K562 (cell line): ENCODE measurements at regions not wholly inside any gene's neighbourhood (a gene's known extent, or its start where the extent isn't known, plus 50 kb on each side); places are given as distances from the start of the nearest gene placed in this dataset.
"Not testable (repeated sequence)": the region's sequence is repeated elsewhere in the genome, so short reads cannot be mapped to it uniquely, and the experiment has no call there.

Source experiments
- ATAC-seq: fragments of 200-7000 bp; cut with Tn5 transposase; 3 replicates; pipeline ENCODE4 v1.9.1; 2020; ENCODE audit warnings: moderate library complexity
- BruUV-seq: library from RNA; stranded (reverse); fragments of 400-500 nt; replicated peaks from 2 replicates; lab custom pipeline; 2021; lab: Mats Ljungman, UMichigan
- CTCF ChIA-PET: fragments of 300-600 bp; formaldehyde crosslinking; extraction: SDS; loops from one replicate; lab custom pipeline; 2021; ENCODE audit warnings: low intra/inter-chr PET ratio; lab: Yijun Ruan, JAX
- POLR2A ChIA-PET: fragments of 300-600, 350-650 bp; sonication (Branson Sonifier 250); formaldehyde crosslinking; extraction: SDS; loops from one replicate; lab custom pipeline; 2021; ENCODE audit warnings: antibody characterized with exemption, inconsistent platforms; lab: Yijun Ruan, JAX
- DNase-seq, 4 experiments: peaks; one replicate each; pipeline versions ENCODE4 v3.0.0 to v3.0.0-alpha.2; 2011 to 2018; ENCODE audit warnings: low spot score in 3 of 4, mixed read lengths in 3 of 4; ENCODE audit errors: extremely low read depth in 1 of 4
- FAIRE-seq: peaks from 2 replicates; lab custom pipeline; 2011; peaks lifted over from hg19 to GRCh38; lab: Jason Lieb, UNC
- H2AFZ ChIP-seq: 2 replicates; pipeline ENCODE4 v1.6.0; 2011; ENCODE audit warnings: low read depth, low read length, control low read depth, inconsistent platforms
- H3K27ac ChIP-seq: fragments of 200-600 bp; 3 replicates; pipeline ENCODE4 v1.8.0; 2011; ENCODE audit warnings: low read depth, mild to moderate bottlenecking, control low read depth, inconsistent platforms, low read length, moderate library complexity, mixed read lengths; ENCODE audit errors: extremely low read depth
- H3K27me3 ChIP-seq, 2 experiments: fragments of 300-600 bp in 1 of 2; 2 replicates in 1 of 2; 3 replicates in 1 of 2; pipeline versions ENCODE4 v1.6.0 to v1.8.0; 2011; ENCODE audit warnings: inconsistent platforms in 2 of 2, low read length in 2 of 2, mild to moderate bottlenecking in 1 of 2, mixed read lengths in 1 of 2, moderate library complexity in 1 of 2; ENCODE audit not compliant: control insufficient read depth in 2 of 2, insufficient read depth in 2 of 2
- H3K36me3 ChIP-seq: fragments of 300-600 bp; 3 replicates; pipeline ENCODE4 v1.8.0; 2011; ENCODE audit warnings: mild to moderate bottlenecking, low read length, inconsistent platforms; ENCODE audit not compliant: control insufficient read depth, insufficient read depth
- H3K4me1 ChIP-seq, 2 experiments: fragments of 200-600 bp in 1 of 2; replicated peaks in 1 of 2; 2 replicates in 1 of 2; 3 replicates in 1 of 2; pipeline versions ENCODE4 v1.5.1 to v1.8.0; 2011; ENCODE audit warnings: inconsistent platforms in 2 of 2, low read length in 2 of 2, mild to moderate bottlenecking in 1 of 2, mixed read lengths in 1 of 2, moderate library complexity in 1 of 2; ENCODE audit not compliant: control insufficient read depth in 2 of 2, insufficient read depth in 2 of 2
- H3K4me2 ChIP-seq: 2 replicates; pipeline ENCODE4 v1.6.1; 2011; ENCODE audit warnings: low read length, control low read depth, inconsistent platforms, mixed read lengths; ENCODE audit not compliant: insufficient read depth
- H3K4me3 ChIP-seq: fragments of 200-600 bp; sonication (generic), shearing (Covaris generic); 2 replicates; pipeline ENCODE4 v1.5.1; 2016; ENCODE audit warnings: control low read depth, inconsistent platforms
- H3K79me2 ChIP-seq: fragments of 200-600 bp; 3 replicates; pipeline ENCODE4 v1.8.0; 2011; ENCODE audit warnings: low read length, inconsistent platforms; ENCODE audit not compliant: control insufficient read depth, insufficient read depth
- H3K9ac ChIP-seq, 2 experiments: 2 replicates each; pipeline versions ENCODE4 v1.6.0 to v1.6.1; 2011; ENCODE audit warnings: low read depth in 2 of 2, low read length in 2 of 2, control low read depth in 1 of 2, inconsistent platforms in 1 of 2, mild to moderate bottlenecking in 1 of 2, mixed read lengths in 1 of 2; ENCODE audit not compliant: insufficient read depth in 1 of 2
- H3K9me1 ChIP-seq: one replicate; pipeline ENCODE4 v1.6.0; 2011; ENCODE audit warnings: inconsistent platforms, mild to moderate bottlenecking, low read length, moderate library complexity; ENCODE audit not compliant: control insufficient read depth, insufficient read depth
- H3K9me3 ChIP-seq: replicated peaks from 2 replicates; pipeline ENCODE4 v1.5.1; 2011; ENCODE audit warnings: low read depth, low read length, inconsistent platforms; ENCODE audit not compliant: control insufficient read depth, insufficient read depth
- H4K20me1 ChIP-seq: replicated peaks from 2 replicates; pipeline ENCODE4 v1.6.1; 2011; ENCODE audit warnings: low read length, inconsistent platforms, mixed read lengths; ENCODE audit not compliant: control insufficient read depth, insufficient read depth
- WGBS: fragments of 100-300 bp; shearing (Covaris generic); methylation state at CpG from one replicate; pipeline ENCODE4 v1.1.6; 2016; ENCODE audit warnings: low coverage, mixed read lengths; ENCODE audit not compliant: insufficient coverage; ENCODE audit errors: missing lambda C conversion rate; 5-methylcytosine and 5-hydroxymethylcytosine counted together
- in situ Hi-C: fragments of 300-500 bp; cut with MboI; formaldehyde crosslinking; loops from 4 replicates; pipeline ENCODE4 v1.15.0; 2018; ENCODE audit warnings: inconsistent platforms, mixed read lengths
- intact Hi-C: fragments of 100-400 bp; cut with micrococcal nuclease; formaldehyde crosslinking; loops from 2 replicates; pipeline ENCODE4 v1.14.2; 2022

DNA sequence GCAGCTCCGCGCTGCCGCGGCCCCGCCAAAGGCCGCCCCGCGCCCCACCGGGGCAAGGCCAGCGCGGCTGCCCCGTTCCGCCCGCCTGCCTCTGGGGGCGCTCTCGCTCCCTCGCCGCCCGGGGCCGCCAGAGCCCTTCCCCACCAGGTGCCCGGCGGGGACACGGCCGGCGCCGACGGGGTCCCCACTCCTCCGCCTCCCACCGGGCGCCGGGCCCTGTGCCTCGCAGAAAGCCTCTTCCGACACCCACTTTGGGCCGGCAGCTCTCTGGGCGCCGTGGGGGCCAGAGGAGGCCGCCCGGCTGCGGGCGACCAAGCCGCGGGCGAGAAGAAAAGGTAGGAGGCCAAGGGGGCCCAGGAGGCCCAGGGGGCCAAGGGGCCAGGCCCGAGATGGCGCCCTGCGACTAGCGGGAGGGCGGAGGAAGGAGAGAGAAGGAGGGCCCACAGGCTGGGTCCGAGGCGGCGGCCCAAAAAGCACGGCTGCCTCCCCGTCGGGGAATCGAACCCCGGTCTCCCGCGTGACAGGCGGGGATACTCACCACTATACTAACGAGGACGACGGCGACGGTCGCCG lies 57.4 kb upstream of the FCGR2A start:
- FAIRE-seq, H3K9ac ChIP-seq, in situ Hi-C loops, H3K27me3 ChIP-seq, H3K9me3 ChIP-seq, POLR2A ChIA-PET, H3K4me3 ChIP-seq, BruUV-seq, H3K4me2 ChIP-seq, H3K79me2 ChIP-seq, DNase-seq, CTCF ChIA-PET, H3K36me3 ChIP-seq, H4K20me1 ChIP-seq, H3K9me1 ChIP-seq, H3K27ac ChIP-seq, H2AFZ ChIP-seq, H3K4me1 ChIP-seq: not testable (repeated sequence)
- peak; percentile 59 for ATAC-seq
- intact Hi-C loops, result loop anchor here (10.0 kb wide), 1 partner anchor 133 kb away; the partner anchor contains the start of gene SDHC
- WGBS, result no CpG with 5 or more reads among the region's 66 CpGs

GRCh38 chr1:161447040-161447759 lies 58.1 kb upstream of the FCGR2A start:
- TSS peak; percentile 95 for BruUV-seq

More at GRCh38 chr1:161447040-161447759, 58.1 kb upstream of the FCGR2A start:
- intact Hi-C loops, result loop anchor here (10.0 kb wide), 1 partner anchor 132 kb away; the partner anchor contains the start of gene SDHC
- H4K20me1 ChIP-seq, POLR2A ChIA-PET, H3K9me3 ChIP-seq, H3K27ac ChIP-seq, H3K79me2 ChIP-seq, H3K4me2 ChIP-seq, H2AFZ ChIP-seq, H3K4me3 ChIP-seq, H3K36me3 ChIP-seq, H3K4me1 ChIP-seq, H3K9me1 ChIP-seq, FAIRE-seq, H3K27me3 ChIP-seq, H3K9ac ChIP-seq, CTCF ChIA-PET, DNase-seq, in situ Hi-C loops: not testable (repeated sequence)
- peak; percentile 83 for ATAC-seq
- WGBS, result no CpG with 5 or more reads among the region's 79 CpGs
